ENCODE measurements at regions not wholly inside any gene's neighbourhood (a gene's known extent, or its start where the extent isn't known, plus 50 kb on each side); places are given as distances from the start of the nearest gene placed in this dataset.
A peak's percentile ranks its signal among the peaks of the same experiment; 100 is the strongest.

DNA sequence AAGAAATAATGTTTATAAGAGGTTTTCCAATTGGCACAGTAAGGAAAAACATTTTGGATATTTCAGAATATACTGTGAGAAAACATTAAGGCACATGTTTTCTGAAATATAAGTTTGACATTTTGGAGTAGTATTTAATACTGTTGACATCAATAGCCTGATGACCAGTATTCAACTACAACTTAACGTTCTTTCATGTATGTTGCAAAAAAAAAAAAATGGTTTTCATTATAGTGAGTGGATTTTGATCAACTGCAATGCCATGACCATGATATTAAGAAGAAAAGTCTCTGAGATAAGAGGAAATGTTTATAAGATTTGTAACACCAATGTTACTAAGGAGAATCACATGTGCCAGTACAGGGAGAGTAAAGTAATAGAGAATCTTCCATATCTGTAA, 252.8 kb upstream of the RORA start:
- DNase-seq (ENCODE audit: low read depth in 2 of 2): no peak

DNA sequence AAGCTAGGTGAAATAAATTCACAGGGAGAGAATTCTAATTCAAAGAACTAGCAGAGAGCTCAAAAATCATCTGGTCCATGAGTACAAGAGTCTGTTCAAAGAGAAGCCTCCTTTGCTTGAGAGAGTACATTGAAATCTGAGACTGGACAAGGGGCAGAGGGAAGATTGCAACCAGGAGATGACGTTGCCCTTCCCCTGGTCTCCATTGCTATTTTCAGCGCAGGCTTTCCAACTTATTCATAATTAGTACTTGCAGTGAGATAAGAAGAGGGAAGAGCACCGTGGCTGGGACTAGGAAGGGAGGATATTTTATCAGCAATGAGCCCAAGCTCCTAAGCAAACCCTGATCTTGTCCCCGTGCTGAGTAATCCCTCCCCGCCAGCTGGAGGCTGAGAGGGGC, 251.8 kb upstream of the RORA start:
- DNase-seq (ENCODE audit: low read depth in 2 of 2): no peak

DNA sequence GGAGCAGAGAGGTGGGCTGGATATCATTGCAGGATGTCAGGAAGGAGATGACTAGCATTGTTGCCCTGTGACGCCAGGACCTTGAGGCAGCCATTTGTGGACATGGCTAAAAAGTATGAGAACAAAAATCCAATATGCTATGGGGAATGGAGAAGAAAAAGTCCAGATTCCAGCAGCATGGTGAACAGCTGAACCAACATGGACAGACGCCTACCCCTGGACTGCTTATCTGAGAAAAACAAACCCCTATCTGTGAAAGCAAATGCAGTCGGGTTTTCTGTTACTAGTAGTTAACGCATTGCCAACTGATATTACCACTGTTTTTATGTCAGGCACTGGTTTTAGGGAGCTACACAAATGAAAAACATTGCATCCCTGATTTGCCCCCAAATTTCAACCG, 251.2 kb upstream of the RORA start:
- DNase-seq (ENCODE audit: low read depth in 2 of 2): no peak

DNA sequence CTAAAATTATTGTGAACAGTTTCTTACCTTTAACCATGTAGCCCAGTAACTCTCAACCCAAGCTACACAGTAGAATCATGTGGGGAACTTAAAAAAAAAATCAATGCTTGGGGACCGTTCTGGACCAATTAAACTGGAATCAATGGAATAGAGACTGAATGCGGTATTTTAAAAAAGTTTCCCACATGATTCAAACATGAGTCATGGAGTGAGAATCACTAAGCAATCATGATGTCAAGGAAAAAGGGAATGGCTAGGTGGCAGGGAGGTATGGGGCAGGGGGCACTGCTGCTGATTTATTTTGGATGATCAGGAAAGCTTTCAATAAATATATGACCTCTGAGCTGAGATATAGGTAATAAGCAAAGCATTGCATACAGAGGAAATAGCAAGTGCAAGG, 250.5 kb upstream of the RORA start:
- DNase-seq (ENCODE audit: low read depth in 2 of 2): no peak

DNA sequence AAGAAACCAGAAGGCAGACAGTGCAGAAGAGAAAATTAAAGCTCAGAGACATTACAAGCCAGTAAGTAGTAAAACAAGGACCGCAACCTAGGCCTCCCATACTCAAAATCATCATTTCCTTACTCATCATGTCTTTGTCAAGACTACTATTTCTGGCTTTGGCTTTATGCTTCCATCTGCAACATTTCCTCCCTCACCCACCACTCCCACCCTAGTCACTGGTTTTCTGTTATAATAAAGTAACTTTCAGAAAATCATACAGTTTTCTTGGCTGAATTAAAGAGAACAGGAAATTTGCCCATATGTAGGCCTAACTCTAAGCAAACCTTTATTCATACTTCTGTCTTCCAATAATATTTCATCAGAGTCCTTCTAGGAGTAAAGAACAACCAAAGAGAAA, 247.6 kb upstream of the RORA start:
- DNase-seq (ENCODE audit: low read depth in 2 of 2): no peak

DNA sequence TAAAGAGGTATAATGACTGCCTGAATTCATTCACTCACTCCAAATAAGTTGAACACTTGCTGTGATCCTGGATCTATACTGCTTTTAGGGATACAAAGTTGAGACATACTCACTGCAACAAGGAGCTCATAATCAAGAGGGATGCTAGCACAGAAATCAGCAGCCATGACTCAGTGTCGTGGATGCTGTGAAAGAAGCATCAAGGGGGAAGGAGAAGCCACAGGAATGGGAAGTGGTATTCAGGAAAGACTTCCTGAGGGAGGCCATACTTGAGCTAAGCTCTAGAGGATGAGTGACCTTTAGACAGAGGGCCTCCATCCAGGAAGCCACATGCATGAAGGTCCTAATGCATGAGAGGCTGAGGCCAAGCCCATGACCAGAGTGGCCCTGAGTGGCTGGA, 245.7 kb upstream of the RORA start:
- peak; percentile 21 to 29 for DNase-seq (ENCODE audit: low read depth in 2 of 2)

DNA sequence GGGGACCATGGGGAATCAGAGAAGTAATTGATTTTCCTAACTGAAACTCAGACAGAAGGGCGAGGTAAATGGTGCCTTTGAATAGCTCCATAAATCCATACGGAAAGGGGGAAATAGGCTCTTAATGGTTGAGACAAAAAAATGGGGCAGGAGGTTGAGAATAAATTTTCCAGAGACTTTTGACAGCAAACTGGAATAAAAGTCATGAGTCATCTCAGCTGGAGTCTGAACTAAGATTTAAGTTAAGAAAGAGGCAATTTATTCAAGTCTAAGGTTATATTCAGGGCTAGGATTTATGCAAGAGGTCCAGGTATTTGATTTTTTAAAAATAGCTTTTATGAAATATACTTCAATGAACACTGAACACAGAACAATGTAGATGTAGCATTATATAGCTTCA, 238.7 kb upstream of the RORA start:
- DNase-seq (ENCODE audit: low read depth in 2 of 2): no peak

DNA sequence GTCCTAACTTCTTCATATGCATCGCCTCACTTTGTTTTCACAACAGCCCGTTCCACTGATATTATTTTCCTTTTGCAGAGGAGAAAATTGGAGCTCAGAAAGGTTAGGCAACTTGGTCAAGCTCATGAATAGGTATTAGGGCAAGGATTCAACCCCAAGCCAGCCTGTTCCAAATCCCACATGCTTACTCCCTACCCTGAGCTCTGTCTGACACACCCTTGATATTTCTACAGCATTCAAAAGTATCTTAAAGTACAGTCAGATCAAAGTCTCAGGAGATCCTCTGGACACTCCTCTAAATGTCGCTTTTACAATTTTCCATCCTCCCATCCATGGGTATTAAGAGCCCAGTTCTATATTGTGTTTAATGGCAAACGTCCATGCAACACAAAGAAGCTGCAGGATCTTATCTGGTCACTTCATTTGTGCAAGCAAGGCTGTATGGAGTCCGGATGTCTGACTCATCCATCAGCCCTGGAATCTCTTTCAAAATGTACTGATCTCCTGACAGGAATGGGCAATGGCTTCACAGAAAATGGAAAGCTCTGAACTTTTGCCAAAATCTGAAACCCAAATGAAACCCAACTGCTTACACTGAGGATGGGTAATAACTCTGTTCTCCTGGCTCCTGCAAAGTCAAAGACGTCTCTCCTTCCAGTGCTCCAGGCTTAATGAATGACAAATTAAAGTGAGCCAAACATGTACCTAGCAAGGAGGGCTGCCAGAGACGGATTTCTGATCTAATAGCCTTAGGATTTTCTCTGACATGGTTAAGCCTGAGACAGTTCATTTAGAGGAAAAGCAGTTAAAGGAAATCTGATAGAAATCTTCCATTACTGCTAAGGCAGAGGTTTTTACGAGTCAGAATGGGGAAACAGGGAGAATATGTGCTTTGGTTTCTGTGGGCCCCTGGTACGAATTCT, 230.9 kb upstream of the RORA start:
- DNase-seq (ENCODE audit: low read depth in 2 of 2): peak; percentile 58 to 65

DNA sequence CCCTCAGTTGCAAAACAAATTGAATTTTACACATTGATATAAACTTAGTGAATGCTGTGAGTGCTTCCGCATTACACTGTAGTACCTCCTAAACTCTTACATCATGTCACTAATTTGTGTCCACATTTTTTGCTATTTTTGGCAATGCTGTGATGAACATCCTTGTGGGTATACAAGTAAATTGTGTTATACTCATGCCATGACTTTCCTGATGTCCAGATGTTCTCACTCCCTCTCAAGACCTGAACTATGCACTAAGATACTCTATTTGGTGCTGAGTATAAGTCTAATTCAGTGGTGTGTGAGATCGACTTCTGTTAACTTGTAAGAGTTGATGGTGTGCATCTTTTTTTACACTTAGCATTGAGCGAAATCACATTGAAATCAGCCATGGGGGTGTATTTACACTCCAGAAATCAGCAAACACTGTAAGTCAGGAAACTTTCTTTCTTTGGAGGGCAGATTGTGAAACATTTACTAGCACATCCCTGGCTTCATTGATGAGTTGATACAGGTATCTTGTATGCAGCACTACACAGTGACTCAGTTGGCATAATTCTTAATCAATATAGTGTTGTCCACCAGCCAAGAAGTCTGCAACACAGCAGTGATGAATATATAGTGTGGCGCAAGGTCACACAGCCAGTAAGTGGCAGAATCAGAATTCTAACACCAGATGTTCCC, 228.1 kb upstream of the RORA start:
- DNase-seq (ENCODE audit: low read depth in 2 of 2): no peak

DNA sequence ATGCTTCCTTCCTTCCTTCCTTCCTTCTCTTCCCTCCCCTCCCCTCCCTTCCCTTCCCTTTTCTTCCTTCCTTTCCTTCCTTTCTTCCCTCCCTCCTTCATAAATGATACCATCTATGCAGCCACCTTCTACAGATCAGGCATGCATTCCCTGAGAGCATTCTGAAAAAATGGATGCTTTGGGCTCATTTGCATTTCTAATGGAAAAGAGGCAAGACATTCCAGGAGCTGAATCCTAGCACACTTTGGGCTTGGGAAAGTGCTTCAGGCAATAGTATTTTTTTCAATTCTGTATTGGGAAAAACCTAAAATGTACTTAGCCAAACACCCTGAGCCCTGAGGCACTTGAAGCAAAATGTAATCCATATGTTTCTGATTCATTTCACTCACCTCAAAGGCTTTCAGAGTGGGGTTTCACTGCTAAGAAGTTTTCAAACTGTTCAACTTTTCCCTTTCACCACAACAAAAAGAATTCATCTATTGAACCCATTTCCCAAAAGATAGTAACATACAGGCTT, 220.1 kb upstream of the RORA start:
- no peak for DNase-seq (ENCODE audit: low read depth in 2 of 2)

DNA sequence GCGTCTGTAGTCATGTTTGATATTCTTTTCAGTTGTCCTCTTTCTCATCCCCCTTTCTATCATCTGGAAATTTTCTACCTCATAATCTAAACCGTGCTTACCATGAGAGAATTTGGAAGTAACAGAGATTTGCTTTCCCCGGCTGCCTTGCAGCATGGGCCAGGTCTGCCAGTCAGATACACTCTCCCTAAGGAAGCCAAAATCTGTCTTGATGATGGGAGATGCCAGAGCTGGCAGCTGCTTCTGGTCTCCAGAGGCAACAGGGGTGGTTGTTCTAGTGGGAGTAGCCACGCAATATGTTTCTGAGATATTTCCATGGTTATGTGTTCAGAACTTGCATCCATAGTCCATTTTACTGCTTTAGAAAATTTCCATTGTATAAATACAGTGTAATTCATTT, 218.9 kb upstream of the RORA start:
- DNase-seq (ENCODE audit: low read depth in 2 of 2): no peak

DNA sequence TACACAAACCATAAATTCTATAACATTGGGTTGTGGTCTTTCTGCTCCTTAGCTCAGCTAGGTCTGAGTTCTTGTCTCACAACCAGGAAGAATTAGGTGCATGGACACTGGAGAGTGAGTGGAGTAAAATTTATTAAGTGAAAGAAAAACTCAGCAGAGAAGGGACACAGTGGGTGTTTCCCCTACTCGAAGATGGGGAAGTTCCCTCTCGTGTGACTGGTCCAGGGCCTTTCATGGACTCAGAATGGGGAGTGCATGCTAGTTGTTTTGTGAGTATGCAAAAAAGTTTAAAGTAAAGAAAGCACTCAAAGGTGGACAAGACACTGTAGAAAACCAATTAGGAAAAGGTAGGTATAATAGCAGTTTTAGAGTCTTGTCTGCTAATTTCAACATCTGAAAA, 215.5 kb upstream of the RORA start:
- no peak for DNase-seq (ENCODE audit: low read depth in 2 of 2)

DNA sequence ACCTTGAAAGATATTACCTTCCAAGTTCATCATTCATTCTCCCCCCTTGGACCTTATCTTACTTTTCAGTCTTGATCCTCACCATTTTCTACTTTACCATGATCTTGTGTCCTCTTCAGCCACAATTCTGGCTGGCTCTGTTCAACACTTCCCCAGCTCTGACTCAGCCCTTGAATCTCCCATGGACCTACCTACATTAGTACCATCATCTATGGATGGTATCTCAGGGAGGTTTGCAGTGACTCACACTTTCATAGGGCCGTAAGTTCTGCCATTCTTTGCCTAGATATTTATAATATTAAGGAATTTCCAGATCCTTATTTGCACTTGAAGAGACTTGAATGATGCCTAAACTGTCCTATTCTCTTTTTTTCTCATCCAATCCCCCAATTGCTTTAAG, 213.7 kb upstream of the RORA start:
- no peak for DNase-seq (ENCODE audit: low read depth in 2 of 2)

DNA sequence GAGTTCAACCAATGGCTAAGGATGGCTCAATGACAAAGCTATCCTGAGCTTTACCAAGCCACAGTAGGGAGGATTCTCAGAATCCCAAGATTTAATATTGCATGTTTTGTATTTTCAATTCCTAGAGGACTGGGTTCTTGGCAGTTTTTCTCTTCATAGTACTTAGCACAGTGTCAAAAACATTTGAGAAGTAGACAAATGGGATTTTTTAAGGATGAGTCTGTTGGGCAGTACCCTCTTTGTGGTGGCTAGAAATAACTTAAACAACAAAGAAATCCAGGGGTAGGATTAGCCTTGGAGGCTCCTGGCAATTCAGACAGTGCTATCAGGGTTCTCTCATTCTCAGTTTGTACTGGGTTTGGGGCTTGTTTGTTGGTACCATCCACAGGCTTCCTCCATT, 212.8 kb upstream of the RORA start:
- DNase-seq (ENCODE audit: low read depth in 2 of 2): no peak

DNA sequence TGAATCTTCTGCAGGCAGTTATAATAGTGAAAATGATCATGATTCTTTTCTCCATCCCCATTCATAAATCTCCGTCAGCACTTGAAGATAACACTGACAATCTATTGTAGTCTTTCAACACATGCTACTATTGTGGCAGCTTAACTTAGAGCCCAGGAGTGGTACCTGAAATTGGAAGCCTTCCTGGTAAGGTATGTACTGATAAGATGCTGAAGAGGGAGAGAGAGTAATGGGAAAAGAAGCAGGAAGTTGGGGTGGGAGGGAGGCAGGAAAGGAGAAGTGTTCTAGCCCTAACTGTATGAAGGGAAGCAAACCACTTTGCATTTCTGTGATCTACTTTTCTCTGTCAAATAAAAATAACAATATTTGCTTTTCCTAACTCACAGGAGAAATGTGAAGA, 197.4 kb upstream of the RORA start:
- no peak for DNase-seq (ENCODE audit: low read depth in 2 of 2)

DNA sequence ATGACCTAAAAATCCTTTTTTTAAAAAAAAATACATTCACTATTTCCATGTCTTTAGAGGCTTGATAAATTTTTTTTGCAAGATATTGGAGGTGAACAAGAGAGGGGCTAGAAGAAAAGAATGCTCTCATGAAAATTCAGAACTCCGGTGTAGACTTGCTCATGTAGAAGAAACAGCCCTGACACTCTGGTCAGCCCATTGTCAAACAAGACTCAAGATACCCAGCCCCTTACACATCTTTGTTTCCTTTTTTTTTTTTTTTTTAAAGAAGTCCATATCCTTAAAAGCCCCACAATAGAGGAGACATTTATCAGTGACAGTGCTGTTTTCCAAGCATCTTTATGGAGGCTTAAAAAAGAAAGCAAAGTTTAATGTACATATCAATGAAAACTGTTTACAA, 196.8 kb upstream of the RORA start:
- no peak for DNase-seq (ENCODE audit: low read depth in 2 of 2)

DNA sequence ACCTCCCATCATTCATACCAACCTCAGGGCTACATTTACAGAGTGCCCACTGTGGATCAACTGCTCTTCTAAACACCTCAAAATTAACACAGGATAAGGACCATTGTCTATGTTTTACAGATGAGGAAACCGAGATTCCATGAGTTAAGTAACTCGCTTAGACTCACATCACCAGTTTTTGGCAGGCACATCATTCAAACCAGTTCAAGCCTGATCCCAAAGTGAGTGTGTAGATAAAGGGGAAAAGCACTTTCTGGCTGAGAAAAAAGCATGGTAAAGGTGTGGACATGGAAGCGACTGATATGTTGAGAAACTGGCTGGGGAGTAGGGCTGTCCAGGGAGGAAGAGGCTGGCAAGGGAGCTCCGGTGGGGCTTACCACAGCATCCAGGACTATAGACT, 193.7 kb upstream of the RORA start:
- DNase-seq (ENCODE audit: low read depth in 2 of 2): no peak

DNA sequence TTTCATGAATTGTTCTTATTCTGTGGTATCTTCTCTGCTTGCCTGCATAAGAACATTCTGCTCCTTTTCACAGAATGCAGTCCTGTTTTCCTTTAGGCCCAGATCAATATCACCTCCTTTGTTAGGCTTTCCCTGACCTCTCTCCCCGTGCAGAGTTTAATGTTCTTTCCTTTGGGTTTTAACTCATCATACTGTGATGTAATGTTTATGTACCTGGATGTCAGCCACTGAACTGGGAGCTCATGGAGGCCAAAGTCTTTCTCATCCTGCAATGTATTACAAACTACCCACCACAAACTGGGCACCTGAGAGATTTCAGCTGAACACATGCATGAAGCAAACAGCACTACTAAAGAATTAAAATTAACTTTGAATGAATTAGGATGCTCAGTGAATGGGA, 192.8 kb upstream of the RORA start:
- no peak for DNase-seq (ENCODE audit: low read depth in 2 of 2)

DNA sequence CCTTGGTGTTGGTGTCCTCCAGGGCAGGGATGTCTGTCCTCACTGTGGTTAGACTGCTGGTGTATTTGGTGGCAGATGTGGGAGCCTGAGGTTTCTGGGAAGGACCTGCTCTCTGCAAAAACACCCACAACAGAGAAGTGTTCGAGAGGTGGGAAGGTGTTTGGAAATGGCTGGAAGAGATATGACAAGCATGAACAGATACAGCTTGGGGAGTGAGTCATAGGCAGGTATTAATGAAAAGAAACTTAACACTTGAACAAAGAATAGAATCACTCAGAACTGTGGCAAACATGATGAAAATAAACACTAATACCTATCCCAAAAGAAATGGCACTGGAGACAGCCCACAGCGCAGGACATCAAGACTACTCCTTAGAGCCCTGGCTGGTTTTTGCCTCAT, 192.4 kb upstream of the RORA start:
- no peak for DNase-seq (ENCODE audit: low read depth in 2 of 2)

DNA sequence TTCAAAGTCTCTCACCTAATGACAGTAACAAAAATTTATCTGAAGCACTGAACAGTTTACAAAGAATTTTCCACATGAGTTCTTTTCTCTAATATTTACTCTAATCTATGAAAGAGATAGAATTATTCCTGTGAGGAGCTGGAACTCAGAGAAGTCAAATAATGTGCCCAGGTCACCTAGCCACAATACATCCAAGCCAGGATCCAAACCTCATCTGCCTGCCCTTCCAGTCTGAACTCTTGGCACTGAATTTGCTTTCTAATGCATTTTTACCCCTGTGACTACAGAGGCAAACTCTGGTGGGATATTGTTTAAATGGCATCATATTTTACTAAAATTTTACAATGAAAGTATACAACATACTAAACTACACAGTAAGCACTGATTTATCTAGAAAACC, 191.4 kb upstream of the RORA start:
- no peak for DNase-seq (ENCODE audit: low read depth in 2 of 2)

DNA sequence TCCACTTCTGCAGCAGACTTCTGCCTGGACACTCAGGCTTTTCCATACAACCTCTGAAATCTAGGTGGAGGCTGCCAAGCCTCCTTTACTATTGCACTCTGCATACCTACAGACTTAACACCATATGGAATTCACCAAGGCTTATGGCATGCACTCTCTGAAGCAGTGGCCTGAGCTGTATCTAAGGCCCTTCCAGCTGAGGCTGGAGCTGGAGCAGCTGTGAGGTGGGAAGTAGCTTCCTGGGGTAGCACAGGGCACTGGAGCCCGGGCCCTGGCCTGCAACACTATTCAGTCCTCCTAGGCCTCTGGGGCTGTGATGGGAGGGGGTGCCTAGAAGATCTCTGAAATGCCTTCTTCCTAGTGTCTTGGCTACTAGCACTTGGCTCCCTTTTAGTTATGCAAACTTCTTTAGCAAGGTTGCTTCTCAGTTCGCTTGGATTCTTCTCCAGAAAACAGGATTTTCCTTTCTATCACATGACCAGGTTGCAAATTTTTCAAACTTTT, 186.6 kb upstream of the RORA start:
- no peak for DNase-seq (ENCODE audit: low read depth in 2 of 2)

DNA sequence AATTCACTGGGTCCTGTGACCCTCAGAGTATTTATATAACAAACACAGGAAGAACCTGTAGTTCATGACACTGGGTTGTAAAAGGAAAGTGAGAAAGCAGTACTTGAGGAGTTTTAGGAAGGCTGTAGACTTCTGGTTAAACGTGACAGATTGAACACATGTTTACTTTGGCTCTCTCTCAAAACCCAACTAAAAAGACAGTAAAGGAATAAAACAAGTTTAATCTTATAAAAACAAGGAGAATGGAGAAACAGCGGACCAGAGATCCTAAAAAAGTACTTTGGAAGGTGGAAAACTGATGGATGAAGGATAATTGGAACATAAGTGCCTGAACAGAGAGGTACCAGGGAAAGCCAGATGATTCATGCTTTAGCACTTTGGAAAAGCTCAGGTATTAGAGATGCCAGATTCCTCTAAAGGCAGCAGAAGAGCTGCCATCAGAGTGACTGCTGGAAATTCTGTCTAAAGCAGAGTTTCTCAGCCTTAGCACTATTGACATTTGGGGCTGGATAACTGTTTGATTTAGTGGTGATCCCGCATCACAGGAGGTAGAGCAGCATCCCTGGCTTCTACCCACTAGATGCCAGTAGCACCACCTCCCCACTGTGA, 182.9 kb upstream of the RORA start:
- DNase-seq (ENCODE audit: low read depth in 2 of 2): no peak

DNA sequence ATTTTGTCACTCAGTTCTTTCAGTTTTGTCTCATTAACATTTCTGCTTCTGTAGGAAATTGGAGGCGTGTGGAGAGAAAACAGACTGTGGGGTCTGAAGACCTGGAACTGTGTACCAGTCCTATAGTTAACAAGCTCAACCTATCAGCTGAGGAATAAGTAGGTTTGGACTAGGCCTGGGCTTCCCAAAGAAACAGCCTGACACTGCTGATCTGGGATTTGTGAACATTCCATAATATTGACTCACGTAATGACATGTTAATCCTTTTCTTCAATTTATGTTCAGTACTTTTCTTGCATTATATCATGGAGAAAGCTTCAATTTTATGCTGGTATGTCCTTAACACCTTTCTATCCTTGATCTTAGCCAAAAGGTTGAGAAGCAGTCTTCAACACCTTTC, 181.6 kb upstream of the RORA start:
- no peak for DNase-seq (ENCODE audit: low read depth in 2 of 2)
